RPMI7951 (cell line): ENCODE measurements at regions not wholly inside any gene's neighbourhood (a gene's known extent, or its start where the extent isn't known, plus 50 kb on each side); places are given as distances from the start of the nearest gene placed in this dataset.
A peak's percentile ranks its signal among the peaks of the same experiment; 100 is the strongest.
"Not testable (repeated sequence)": the region's sequence is repeated elsewhere in the genome, so short reads cannot be mapped to it uniquely, and the experiment has no call there.

Experiments used
- DNase-seq: peaks from one replicate; pipeline ENCODE4 v3.0.0-alpha.2; 2012; ENCODE audit warnings: low read depth

GRCh38 chr2:125224188-125224587 is 1199.1 kb downstream of the CNTNAP5 start:
- DNase-seq: no peak

GRCh38 chr2:125224830-125225229 is 1199.7 kb downstream of the CNTNAP5 start:
- DNase-seq: peak; percentile 17

GRCh38 chr2:125227843-125228392 is 1202.8 kb downstream of the CNTNAP5 start:
- no peak for DNase-seq

GRCh38 chr2:125240870-125241269 is 1215.8 kb downstream of the CNTNAP5 start:
- no peak for DNase-seq

- DNase-seq: no peak
These were observed 1218.0 kb downstream of the CNTNAP5 start for GRCh38 chr2:125243074-125243473.

GRCh38 chr2:125254010-125254409 is 1228.9 kb downstream of the CNTNAP5 start:
- DNase-seq: peak; percentile 12

GRCh38 chr2:125259451-125259850 is 1234.4 kb downstream of the CNTNAP5 start:
- DNase-seq: peak; percentile 1

- not testable (repeated sequence) for DNase-seq
These were observed 1235.4 kb downstream of the CNTNAP5 start for GRCh38 chr2:125260366-125260930.

GRCh38 chr2:125264453-125264852 is 1239.4 kb downstream of the CNTNAP5 start:
- no peak for DNase-seq

GRCh38 chr2:125267683-125268082 is 1242.6 kb downstream of the CNTNAP5 start:
- no peak for DNase-seq

- DNase-seq: no peak
These were observed 1247.6 kb downstream of the CNTNAP5 start for GRCh38 chr2:125272651-125273050.

- DNase-seq: no peak
These were observed 1249.6 kb downstream of the CNTNAP5 start for GRCh38 chr2:125274718-125275117.

GRCh38 chr2:125280265-125280664 is 1255.2 kb downstream of the CNTNAP5 start:
- DNase-seq: no peak

- DNase-seq: no peak
These were observed 1256.2 kb downstream of the CNTNAP5 start for GRCh38 chr2:125281242-125281641.

- DNase-seq: no peak
These were observed 1271.7 kb downstream of the CNTNAP5 start for GRCh38 chr2:125296742-125297141.

GRCh38 chr2:125310657-125311364 is 1285.7 kb downstream of the CNTNAP5 start:
- no peak for DNase-seq

GRCh38 chr2:125312342-125312741 is 1287.3 kb downstream of the CNTNAP5 start:
- DNase-seq: no peak

- DNase-seq: no peak
These were observed 1288.7 kb downstream of the CNTNAP5 start for GRCh38 chr2:125313806-125314205.

GRCh38 chr2:125318740-125319139 is 1293.7 kb downstream of the CNTNAP5 start:
- no peak for DNase-seq

GRCh38 chr2:125324273-125324672 is 1299.2 kb downstream of the CNTNAP5 start:
- no peak for DNase-seq

GRCh38 chr2:125330133-125330532 is 1305.0 kb downstream of the CNTNAP5 start:
- no peak for DNase-seq

GRCh38 chr2:125341353-125341752 is 1314.6 kb upstream of the GYPC start:
- DNase-seq: no peak

- not testable (repeated sequence) for DNase-seq
These were observed 1302.4 kb upstream of the GYPC start for GRCh38 chr2:125353542-125353941.
